ENCODE measurements at regions not wholly inside any gene's neighbourhood (a gene's known extent, or its start where the extent isn't known, plus 50 kb on each side); places are given as distances from the start of the nearest gene placed in this dataset.
"Not testable (repeated sequence)": the region's sequence is repeated elsewhere in the genome, so short reads cannot be mapped to it uniquely, and the experiment has no call there.

DNA sequence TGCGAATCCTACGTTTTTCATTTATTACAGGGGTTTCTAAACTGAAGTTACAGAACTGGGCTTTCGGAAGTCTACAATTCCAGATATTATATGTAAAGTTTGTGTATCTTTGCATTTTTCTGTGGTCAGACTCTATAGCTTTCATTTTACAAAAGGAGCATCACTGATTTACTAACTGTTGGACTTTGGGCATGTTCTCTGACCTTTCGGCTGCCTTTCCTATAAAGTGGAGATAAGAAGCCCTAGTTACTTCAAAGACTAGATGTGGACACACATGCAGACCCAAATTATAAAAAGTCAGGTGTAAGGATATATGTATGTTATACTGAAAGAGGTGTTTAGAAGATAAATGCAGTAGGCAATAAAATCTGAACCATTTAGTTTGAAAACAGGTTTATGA lies 126.6 kb upstream of the PRKCQ start:
- H3K9ac ChIP-seq (ENCODE audit: low read depth in 2 of 2, low read length in 2 of 2) = no peak overlapping the region
- no peaks in the 10 kb centered on the region for H3K9me3 ChIP-seq
- no peak for DNase-seq
- no peaks in the 10 kb centered on the region for H3K4me1 ChIP-seq
- H3K4me3 ChIP-seq = no peak overlapping the region
- intact Hi-C loops (cut with DNase I) = no loop called here
- no peaks in the 10 kb centered on the region for H3K36me3 ChIP-seq
- H3K27me3 ChIP-seq = no peaks in the 10 kb centered on the region
- H3K27ac ChIP-seq = no peak overlapping the region
- TF ChIP-seq, protein P1, sequence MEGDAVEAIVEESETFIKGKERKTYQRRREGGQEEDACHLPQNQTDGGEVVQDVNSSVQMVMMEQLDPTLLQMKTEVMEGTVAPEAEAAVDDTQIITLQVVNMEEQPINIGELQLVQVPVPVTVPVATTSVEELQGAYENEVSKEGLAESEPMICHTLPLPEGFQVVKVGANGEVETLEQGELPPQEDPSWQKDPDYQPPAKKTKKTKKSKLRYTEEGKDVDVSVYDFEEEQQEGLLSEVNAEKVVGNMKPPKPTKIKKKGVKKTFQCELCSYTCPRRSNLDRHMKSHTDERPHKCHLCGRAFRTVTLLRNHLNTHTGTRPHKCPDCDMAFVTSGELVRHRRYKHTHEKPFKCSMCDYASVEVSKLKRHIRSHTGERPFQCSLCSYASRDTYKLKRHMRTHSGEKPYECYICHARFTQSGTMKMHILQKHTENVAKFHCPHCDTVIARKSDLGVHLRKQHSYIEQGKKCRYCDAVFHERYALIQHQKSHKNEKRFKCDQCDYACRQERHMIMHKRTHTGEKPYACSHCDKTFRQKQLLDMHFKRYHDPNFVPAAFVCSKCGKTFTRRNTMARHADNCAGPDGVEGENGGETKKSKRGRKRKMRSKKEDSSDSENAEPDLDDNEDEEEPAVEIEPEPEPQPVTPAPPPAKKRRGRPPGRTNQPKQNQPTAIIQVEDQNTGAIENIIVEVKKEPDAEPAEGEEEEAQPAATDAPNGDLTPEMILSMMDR (IDR thresholded peaks at IDR 0.05) = no peak

DNA sequence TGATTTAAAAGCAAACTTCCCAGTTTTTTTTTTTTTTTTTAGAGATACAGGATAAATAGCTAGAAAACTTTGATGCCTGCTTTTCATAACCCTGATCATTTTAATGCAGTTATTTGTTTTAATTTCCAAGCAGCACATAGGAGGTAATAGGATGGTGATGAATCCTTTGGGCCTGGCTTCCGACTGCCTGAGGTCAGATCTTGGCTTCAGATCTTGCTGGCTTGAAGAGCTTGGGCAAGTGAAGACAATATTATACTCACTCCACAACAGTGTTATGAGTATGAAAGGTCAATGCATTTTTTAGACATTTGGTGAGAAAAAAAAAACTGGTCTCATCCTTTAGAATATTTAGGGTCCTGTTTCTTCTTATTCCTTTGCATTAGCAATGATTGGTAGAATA lies 124.8 kb upstream of the PRKCQ start:
- Histone ChIP-seq H3K27ac (no peak overlapping the region), H3K9ac (ENCODE audit: low read depth in 2 of 2, low read length in 2 of 2) (no peak overlapping the region), H3K27me3 (no peaks in the 10 kb centered on the region), H3K4me3 (no peak overlapping the region), H3K4me1 (no peaks in the 10 kb centered on the region), H3K36me3 (no peaks in the 10 kb centered on the region), H3K9me3 (no peaks in the 10 kb centered on the region)
- TF ChIP-seq, protein P1 (IDR thresholded peaks at IDR 0.05) = no peak
- intact Hi-C loops (cut with DNase I) = no loop called here
- DNase-seq = no peak

GRCh38 chr10:6702833-6703232 lies 122.8 kb upstream of the PRKCQ start:
- H3K4me1 ChIP-seq; intact Hi-C loops (cut with DNase I); H3K27me3 ChIP-seq; H3K36me3 ChIP-seq; H3K9ac ChIP-seq (ENCODE audit: low read depth in 2 of 2, low read length in 2 of 2); H3K27ac ChIP-seq; H3K9me3 ChIP-seq; H3K4me3 ChIP-seq; DNase-seq: not testable (repeated sequence)

DNA sequence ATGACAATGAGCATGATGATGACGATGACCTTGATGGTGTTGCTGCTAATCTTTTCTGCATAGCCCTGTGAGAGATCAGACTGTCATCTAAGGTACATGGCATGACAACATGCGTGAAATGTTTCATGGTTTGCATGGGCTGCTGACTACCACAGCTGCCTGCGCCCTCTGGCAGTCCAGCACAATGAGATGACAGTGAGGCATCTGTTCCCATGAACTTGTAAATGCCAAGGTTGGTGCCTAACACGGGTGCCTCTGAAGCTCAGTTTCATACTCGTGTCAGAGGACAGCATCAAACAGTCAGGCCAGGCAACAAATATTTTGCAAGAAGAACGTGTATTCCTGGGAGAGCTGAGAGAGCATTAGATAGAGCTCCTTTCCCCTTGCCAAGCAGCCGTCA lies 122.0 kb upstream of the PRKCQ start:
- Histone ChIP-seq H3K9ac (ENCODE audit: low read depth in 2 of 2, low read length in 2 of 2) (no peak overlapping the region), H3K36me3 (no peaks in the 10 kb centered on the region), H3K9me3 (no peaks in the 10 kb centered on the region), H3K4me3 (no peak overlapping the region), H3K27me3 (no peaks in the 10 kb centered on the region), H3K4me1 (no peaks in the 10 kb centered on the region), H3K27ac (no peak overlapping the region)
- intact Hi-C loops (cut with DNase I) = no loop called here
- TF ChIP-seq, protein P1 (IDR thresholded peaks at IDR 0.05) = no peak
- no peak for DNase-seq

DNA sequence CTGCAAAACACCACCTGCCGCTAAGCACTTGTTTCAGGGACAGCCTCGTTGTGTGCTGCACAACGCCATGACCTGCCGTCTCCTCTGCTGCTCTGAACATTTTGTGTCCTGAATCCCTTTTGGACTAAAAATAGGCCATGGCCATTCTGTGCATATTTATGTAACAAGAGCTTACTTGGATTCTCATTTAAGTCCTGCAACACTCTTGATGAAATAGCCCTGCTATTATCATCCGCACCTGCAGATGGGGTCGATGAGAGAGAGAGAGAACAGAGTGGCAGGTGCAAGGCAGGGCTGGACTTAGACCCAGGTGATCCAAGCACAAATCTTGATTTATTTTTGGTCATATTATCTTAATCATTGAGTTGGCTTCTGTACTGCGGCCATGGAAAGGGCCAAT lies 121.2 kb upstream of the PRKCQ start:
- Histone ChIP-seq H3K27me3 (no peaks in the 10 kb centered on the region), H3K9ac (ENCODE audit: low read depth in 2 of 2, low read length in 2 of 2) (no peak overlapping the region), H3K4me3 (no peak overlapping the region), H3K36me3 (no peaks in the 10 kb centered on the region), H3K9me3 (no peaks in the 10 kb centered on the region), H3K27ac (no peak overlapping the region), H3K4me1 (no peaks in the 10 kb centered on the region)
- TF ChIP-seq, protein P1 (IDR thresholded peaks at IDR 0.05) = no peak
- intact Hi-C loops (cut with DNase I) = no loop called here
- no peak for DNase-seq

- Histone ChIP-seq H3K9ac (ENCODE audit: low read depth in 2 of 2, low read length in 2 of 2) (no peak overlapping the region), H3K4me3 (no peak overlapping the region), H3K4me1 (no peaks in the 10 kb centered on the region), H3K9me3 (no peaks in the 10 kb centered on the region), H3K27me3 (no peaks in the 10 kb centered on the region), H3K36me3 (no peaks in the 10 kb centered on the region), H3K27ac (no peak overlapping the region)
- intact Hi-C loops (cut with DNase I) = no loop called here
- DNase-seq = no peak
- TF ChIP-seq, protein P1 (IDR thresholded peaks at IDR 0.05) = no peak
These were observed 120.0 kb upstream of the PRKCQ start for GRCh38 chr10:6700066-6700465.
